Glutamatergic neuron (in vitro differentiated cells): ENCODE measurements at regions not wholly inside any gene's neighbourhood (a gene's known extent, or its start where the extent isn't known, plus 50 kb on each side); places are given as distances from the start of the nearest gene placed in this dataset.

Experiments
- DNase-seq: peaks from one replicate; pipeline ENCODE4 v3.0.0; 2022
- H3K27ac Mint-ChIP-seq: one replicate; pipeline ENCODE4 v1.8.0; 2020; ENCODE audit warnings: mild to moderate bottlenecking, mixed read lengths, inconsistent platforms; ENCODE audit not compliant: unreplicated experiment
- H3K27me3 Mint-ChIP-seq: one replicate; pipeline ENCODE4 v1.8.0; 2020; ENCODE audit warnings: mild to moderate bottlenecking, moderate library complexity, mixed read lengths, inconsistent platforms; ENCODE audit not compliant: unreplicated experiment
- H3K36me3 Mint-ChIP-seq: one replicate; pipeline ENCODE4 v1.8.0; 2020; ENCODE audit warnings: mild to moderate bottlenecking, mixed read lengths, inconsistent platforms; ENCODE audit not compliant: unreplicated experiment
- H3K4me1 Mint-ChIP-seq: one replicate; pipeline ENCODE4 v1.8.0; 2020; ENCODE audit warnings: mild to moderate bottlenecking, low read depth, mixed read lengths, inconsistent platforms; ENCODE audit not compliant: unreplicated experiment
- H3K4me3 Mint-ChIP-seq: one replicate; pipeline ENCODE4 v1.8.0; 2020; ENCODE audit warnings: mild to moderate bottlenecking, mixed read lengths, inconsistent platforms; ENCODE audit not compliant: unreplicated experiment
- H3K9me3 Mint-ChIP-seq: one replicate; pipeline ENCODE4 v1.8.0; 2020; ENCODE audit warnings: mild to moderate bottlenecking, moderate library complexity, mixed read lengths, inconsistent platforms; ENCODE audit not compliant: unreplicated experiment
- TF ChIP-seq, protein P1 (sequence below): fragments of 200-600 bp; sonication (generic); IDR thresholded peaks from one replicate; pipeline ENCODE4 v1.5.0; 2021; ENCODE audit not compliant: partially characterized antibody, unreplicated experiment

DNA sequence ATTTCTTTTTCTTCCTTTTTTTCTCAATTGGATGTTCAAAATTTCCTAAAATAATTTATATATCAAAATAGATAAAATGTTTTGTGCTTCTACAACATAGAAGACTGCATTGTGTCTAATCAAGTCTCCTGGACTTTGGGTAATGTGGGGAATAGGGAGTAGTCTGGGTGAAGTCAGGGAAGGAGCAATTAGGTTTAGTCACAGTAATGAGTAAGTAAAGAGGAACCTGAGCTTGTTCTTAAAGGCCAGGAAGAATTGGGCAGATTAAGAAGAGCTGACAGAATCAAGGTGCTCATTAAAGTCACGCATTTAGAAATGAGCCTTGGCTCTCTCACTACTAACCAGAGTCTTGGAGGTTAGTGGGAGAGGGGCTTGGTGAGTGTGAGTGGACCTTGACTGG, 233.3 kb upstream of the SSTR1 start:
- H3K9me3 Mint-ChIP-seq: no peaks in the 10 kb centered on the region
- no peak overlapping the region for H3K4me3 Mint-ChIP-seq
- no peak overlapping the region for H3K27ac Mint-ChIP-seq
- TF ChIP-seq, protein P1, sequence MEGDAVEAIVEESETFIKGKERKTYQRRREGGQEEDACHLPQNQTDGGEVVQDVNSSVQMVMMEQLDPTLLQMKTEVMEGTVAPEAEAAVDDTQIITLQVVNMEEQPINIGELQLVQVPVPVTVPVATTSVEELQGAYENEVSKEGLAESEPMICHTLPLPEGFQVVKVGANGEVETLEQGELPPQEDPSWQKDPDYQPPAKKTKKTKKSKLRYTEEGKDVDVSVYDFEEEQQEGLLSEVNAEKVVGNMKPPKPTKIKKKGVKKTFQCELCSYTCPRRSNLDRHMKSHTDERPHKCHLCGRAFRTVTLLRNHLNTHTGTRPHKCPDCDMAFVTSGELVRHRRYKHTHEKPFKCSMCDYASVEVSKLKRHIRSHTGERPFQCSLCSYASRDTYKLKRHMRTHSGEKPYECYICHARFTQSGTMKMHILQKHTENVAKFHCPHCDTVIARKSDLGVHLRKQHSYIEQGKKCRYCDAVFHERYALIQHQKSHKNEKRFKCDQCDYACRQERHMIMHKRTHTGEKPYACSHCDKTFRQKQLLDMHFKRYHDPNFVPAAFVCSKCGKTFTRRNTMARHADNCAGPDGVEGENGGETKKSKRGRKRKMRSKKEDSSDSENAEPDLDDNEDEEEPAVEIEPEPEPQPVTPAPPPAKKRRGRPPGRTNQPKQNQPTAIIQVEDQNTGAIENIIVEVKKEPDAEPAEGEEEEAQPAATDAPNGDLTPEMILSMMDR: no peak
- DNase-seq: no peak
- no peaks in the 10 kb centered on the region for H3K36me3 Mint-ChIP-seq
- H3K27me3 Mint-ChIP-seq: peaks cover 2% of the 10 kb centered on the region
- no peaks in the 10 kb centered on the region for H3K4me1 Mint-ChIP-seq

DNA sequence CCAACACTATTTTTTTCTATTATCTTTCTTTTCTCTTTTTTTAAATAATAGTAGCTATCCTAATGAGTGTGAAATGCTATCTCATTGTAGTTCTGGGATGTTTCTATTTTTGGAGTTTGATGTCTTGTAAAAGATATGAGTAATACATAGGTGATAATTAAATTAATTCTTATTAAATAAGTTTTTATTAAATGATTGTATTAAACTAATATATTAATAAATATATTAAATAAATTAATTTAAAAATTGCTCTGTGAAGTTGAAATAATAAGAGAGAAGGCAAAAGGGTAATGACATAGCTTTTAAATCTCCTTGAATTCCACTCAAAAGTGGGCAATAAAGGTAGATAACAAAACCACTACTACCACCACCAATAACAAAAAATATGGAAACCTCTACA, 230.2 kb upstream of the SSTR1 start:
- no peak overlapping the region for H3K27ac Mint-ChIP-seq
- no peak for DNase-seq
- H3K9me3 Mint-ChIP-seq: peaks cover 3% of the 10 kb centered on the region
- H3K36me3 Mint-ChIP-seq: peaks cover 7% of the 10 kb centered on the region
- H3K4me3 Mint-ChIP-seq: no peak overlapping the region
- H3K27me3 Mint-ChIP-seq: peaks cover 2% of the 10 kb centered on the region
- no peaks in the 10 kb centered on the region for H3K4me1 Mint-ChIP-seq
- TF ChIP-seq, protein P1: no peak

DNA sequence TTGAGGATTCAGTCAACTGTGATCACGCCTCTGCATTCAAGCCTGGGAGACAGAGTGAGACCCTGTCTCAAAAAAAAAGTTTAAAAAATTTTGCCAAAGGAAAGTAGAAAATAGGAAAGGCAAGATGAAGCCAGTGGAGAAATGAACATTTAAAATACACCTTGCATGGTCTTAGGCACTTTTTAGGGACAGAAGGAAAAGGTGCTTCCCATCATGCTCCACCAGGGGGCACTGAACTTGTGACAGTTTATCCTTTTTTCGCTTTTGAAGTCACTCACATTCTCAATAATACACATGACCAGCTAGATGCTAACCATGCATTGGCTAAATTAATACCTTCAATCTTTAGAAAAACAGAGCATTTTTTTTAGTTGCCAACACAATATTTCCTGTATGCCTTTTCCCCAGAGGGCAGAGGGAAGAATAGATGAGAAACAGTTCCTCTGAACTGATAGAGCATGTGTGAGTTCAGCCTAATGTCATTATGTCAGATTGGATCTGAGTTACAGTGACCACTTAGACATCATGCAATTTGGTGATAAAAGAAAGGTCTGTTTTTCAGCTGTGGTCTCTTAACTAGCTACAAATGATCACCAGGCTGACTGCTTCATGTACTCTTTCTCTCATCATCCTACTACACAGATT, 221.8 kb upstream of the SSTR1 start:
- TF ChIP-seq, protein P1: peak; percentile 88
- no peaks in the 10 kb centered on the region for H3K27me3 Mint-ChIP-seq
- H3K4me3 Mint-ChIP-seq: no peak overlapping the region
- peaks cover 7% of the 10 kb centered on the region for H3K36me3 Mint-ChIP-seq
- peak overlapping the region; percentile 82 for H3K27ac Mint-ChIP-seq
- peaks cover 7% of the 10 kb centered on the region for H3K9me3 Mint-ChIP-seq
- peaks cover 2% of the 10 kb centered on the region for H3K4me1 Mint-ChIP-seq
- DNase-seq: peak; percentile 21

DNA sequence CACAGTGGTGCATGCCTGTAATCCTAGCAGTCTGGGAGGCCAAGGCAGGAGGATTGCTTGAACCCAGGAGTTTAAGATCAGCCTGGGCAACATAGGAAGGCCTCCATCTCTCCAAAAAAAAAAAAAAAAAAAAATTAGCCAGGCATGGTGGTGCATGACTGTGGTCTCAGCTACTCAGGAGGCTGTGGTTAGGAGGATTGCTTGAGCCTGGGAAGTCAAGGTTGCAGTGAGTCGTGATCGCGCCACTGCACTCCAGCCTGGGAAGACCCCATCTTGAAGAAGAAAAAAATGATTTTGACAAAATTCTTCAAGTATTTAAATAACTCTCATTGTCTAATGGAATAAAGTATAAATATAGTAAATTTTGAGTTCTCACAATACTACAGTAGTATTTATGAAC, 219.2 kb upstream of the SSTR1 start:
- Mint-ChIP-seq H3K36me3 (no peaks in the 10 kb centered on the region), H3K4me3 (no peak overlapping the region), H3K9me3 (peaks cover 7% of the 10 kb centered on the region), H3K27me3 (peaks cover 5% of the 10 kb centered on the region), H3K4me1 (peaks cover 20% of the 10 kb centered on the region), H3K27ac (no peak overlapping the region)
- no peak for DNase-seq
- TF ChIP-seq, protein P1: no peak

DNA sequence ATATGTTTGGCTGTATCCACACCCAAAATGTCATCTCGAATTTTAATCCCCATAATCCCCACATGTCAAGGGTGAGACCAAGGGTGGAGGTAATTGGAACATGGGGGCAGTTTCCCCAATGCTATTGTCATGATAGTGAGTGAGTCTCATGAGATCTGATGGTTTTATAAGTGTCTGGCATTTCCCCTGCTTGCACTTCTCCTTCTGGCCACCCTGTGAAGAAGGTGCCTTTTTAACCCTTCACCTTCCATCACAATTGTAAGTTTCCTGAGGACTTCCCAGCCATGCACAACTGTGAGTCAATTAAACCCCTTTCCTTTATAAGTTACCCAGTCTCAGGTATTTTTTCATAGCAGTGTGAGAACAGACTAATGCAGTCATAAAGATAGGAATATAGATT, 216.7 kb upstream of the SSTR1 start:
- Mint-ChIP-seq H3K4me1 (peaks cover 25% of the 10 kb centered on the region), H3K27ac (peak overlapping the region; percentile 94)

More for the DNA sequence above, 216.7 kb upstream of the SSTR1 start:
- H3K4me3 Mint-ChIP-seq: no peak overlapping the region
- peaks cover 7% of the 10 kb centered on the region for H3K9me3 Mint-ChIP-seq
- TF ChIP-seq, protein P1: no peak
- H3K36me3 Mint-ChIP-seq: no peaks in the 10 kb centered on the region
- H3K27me3 Mint-ChIP-seq: peaks cover 5% of the 10 kb centered on the region
- no peak for DNase-seq
